ENCODE measurements at regions not wholly inside any gene's neighbourhood (a gene's known extent, or its start where the extent isn't known, plus 50 kb on each side); places are given as distances from the start of the nearest gene placed in this dataset.

- Histone ChIP-seq H3K4me3 (ENCODE audit: low read length) (no peak overlapping the region), H3K9me2 (ENCODE audit: insufficient read depth, low read length) (no peaks in the 10 kb centered on the region), H4K20me1 (ENCODE audit: insufficient read depth) (no peaks in the 10 kb centered on the region), H3K9me3 (ENCODE audit: low read length) (no peaks in the 10 kb centered on the region), H3K9ac (ENCODE audit: low read length) (no peak overlapping the region), H3K4me2 (ENCODE audit: low read length) (no peak overlapping the region), H2AFZ (ENCODE audit: low read depth, low read length) (no peak overlapping the region), H3K36me3 (ENCODE audit: insufficient read depth, low read length) (no peaks in the 10 kb centered on the region), H3K27me3 (ENCODE audit: insufficient read depth, low read depth, low read length) (no peaks in the 10 kb centered on the region), H3K79me2 (replicated peaks; ENCODE audit: insufficient read depth, low read length) (no peaks in the 10 kb centered on the region), H3F3A (ENCODE audit: insufficient read depth, low read length, poor library complexity, severe bottlenecking) (no peaks in the 10 kb centered on the region), H3K27ac (ENCODE audit: low read length) (no peak overlapping the region)
- TF ChIP-seq SMC3 (conservative IDR thresholded peaks at IDR 0.05; ENCODE audit: poor library complexity) (no peak), RAD21 (conservative IDR thresholded peaks at IDR 0.05) (no peak), POLR2AphosphoS5 (IDR thresholded peaks at IDR 0.05) (no peak), REST (IDR thresholded peaks at IDR 0.05; ENCODE audit: borderline replicate concordance) (no peak), EP300 (conservative IDR thresholded peaks at IDR 0.05; ENCODE audit: poor library complexity, severe bottlenecking) (no peak), EZH2 (IDR thresholded peaks at IDR 0.05; ENCODE audit: borderline replicate concordance, insufficient read depth, low read length, poor library complexity, severe bottlenecking) (no peak), CTCF (IDR thresholded peaks at IDR 0.05; ENCODE audit: poor library complexity, severe bottlenecking) (no peak), TAF1 (IDR thresholded peaks at IDR 0.05; ENCODE audit: low read depth) (no peak), MXI1 (conservative IDR thresholded peaks at IDR 0.05; ENCODE audit: poor library complexity, severe bottlenecking) (no peak)
Observed at GRCh38 chr16:85209526-85210121, 97.4 kb upstream of the CIBAR2 start.

DNA sequence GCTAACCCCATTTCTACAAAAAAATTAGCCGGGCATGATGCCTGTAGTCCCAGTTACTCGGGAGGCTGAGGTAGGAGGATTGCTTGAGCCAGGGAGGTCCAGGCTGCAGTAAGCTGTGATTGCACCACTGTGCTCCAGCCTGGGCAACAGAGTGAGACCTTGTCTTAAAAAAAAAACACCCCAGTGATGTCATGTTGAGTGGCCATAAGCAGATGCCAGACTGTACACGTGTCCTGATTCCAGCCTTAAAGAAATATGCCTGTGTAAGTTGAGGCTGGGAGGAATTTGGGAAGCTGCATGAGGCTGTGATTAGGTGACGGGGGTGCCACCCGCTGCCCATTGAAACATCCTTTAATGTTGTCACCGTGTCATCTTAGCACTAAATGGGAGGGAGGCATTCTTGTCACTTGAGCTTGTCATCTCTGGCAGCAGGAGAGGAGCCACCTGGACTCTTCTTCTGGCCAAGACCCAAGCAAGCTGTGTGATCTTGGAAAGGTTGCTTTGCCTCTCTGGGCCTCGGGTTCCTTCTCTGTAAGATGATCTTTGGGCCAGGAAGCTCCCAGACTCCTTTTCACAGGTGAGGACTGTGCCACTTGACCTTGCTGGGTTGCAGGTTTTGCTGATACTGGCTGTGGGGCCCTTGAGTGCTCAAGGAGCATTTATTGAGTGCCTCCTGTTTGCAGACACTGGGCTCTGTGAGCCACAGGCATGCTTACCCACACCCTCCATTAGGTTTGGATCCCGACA is 98.3 kb upstream of the CIBAR2 start:
- Histone ChIP-seq H3K27ac (ENCODE audit: low read length) (no peak overlapping the region), H2AFZ (ENCODE audit: low read depth, low read length) (no peak overlapping the region), H3K36me3 (ENCODE audit: insufficient read depth, low read length) (no peaks in the 10 kb centered on the region), H4K20me1 (ENCODE audit: insufficient read depth) (no peaks in the 10 kb centered on the region), H3K27me3 (ENCODE audit: insufficient read depth, low read depth, low read length) (no peaks in the 10 kb centered on the region), H3K4me2 (ENCODE audit: low read length) (no peak overlapping the region), H3K4me3 (ENCODE audit: low read length) (no peak overlapping the region), H3K9me2 (ENCODE audit: insufficient read depth, low read length) (no peaks in the 10 kb centered on the region), H3K9me3 (ENCODE audit: low read length) (no peaks in the 10 kb centered on the region), H3K79me2 (replicated peaks; ENCODE audit: insufficient read depth, low read length) (no peaks in the 10 kb centered on the region), H3K9ac (ENCODE audit: low read length) (no peak overlapping the region), H3F3A (ENCODE audit: insufficient read depth, low read length, poor library complexity, severe bottlenecking) (no peaks in the 10 kb centered on the region)
- TF ChIP-seq TAF1 (IDR thresholded peaks at IDR 0.05; ENCODE audit: low read depth) (no peak), CTCF (IDR thresholded peaks at IDR 0.05; ENCODE audit: poor library complexity, severe bottlenecking) (no peak), SMC3 (conservative IDR thresholded peaks at IDR 0.05; ENCODE audit: poor library complexity) (no peak), RAD21 (conservative IDR thresholded peaks at IDR 0.05) (no peak), REST (IDR thresholded peaks at IDR 0.05; ENCODE audit: borderline replicate concordance) (no peak), MXI1 (conservative IDR thresholded peaks at IDR 0.05; ENCODE audit: poor library complexity, severe bottlenecking) (no peak), EZH2 (IDR thresholded peaks at IDR 0.05; ENCODE audit: borderline replicate concordance, insufficient read depth, low read length, poor library complexity, severe bottlenecking) (no peak), EP300 (conservative IDR thresholded peaks at IDR 0.05; ENCODE audit: poor library complexity, severe bottlenecking) (no peak), POLR2AphosphoS5 (IDR thresholded peaks at IDR 0.05) (no peak)
